ENCODE measurements at regions not wholly inside any gene's neighbourhood (a gene's known extent, or its start where the extent isn't known, plus 50 kb on each side); places are given as distances from the start of the nearest gene placed in this dataset.

DNA sequence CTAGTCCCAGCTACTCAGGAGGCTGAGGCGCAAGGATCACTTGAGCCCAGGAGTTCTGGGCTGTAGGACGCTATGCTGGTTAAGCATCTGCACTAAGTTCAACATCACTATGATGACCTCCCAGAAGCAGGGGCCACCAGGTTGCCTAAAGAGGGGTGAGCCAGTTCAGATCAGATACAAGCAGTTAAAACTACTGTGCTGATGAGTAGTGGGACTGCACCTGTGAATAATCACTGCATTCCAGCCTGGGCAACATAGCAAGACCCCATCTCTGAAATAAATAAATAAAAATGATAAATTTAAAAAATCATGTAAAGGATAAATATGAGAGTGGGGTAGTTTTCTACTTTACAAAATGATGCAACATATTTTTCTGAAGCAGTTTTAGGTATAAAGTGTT lies 106.5 kb downstream of the TMEM170B start:
- TF ChIP-seq, protein P1, sequence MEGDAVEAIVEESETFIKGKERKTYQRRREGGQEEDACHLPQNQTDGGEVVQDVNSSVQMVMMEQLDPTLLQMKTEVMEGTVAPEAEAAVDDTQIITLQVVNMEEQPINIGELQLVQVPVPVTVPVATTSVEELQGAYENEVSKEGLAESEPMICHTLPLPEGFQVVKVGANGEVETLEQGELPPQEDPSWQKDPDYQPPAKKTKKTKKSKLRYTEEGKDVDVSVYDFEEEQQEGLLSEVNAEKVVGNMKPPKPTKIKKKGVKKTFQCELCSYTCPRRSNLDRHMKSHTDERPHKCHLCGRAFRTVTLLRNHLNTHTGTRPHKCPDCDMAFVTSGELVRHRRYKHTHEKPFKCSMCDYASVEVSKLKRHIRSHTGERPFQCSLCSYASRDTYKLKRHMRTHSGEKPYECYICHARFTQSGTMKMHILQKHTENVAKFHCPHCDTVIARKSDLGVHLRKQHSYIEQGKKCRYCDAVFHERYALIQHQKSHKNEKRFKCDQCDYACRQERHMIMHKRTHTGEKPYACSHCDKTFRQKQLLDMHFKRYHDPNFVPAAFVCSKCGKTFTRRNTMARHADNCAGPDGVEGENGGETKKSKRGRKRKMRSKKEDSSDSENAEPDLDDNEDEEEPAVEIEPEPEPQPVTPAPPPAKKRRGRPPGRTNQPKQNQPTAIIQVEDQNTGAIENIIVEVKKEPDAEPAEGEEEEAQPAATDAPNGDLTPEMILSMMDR (IDR thresholded peaks at IDR 0.05; ENCODE audit: low read depth, low read length, missing control alignments): no peak
- H3K4me3 ChIP-seq (ENCODE audit: low read depth, low read length): no peak overlapping the region
- DNase-seq (ENCODE audit: low read depth): no peak

- TF ChIP-seq, protein P1 (IDR thresholded peaks at IDR 0.05; ENCODE audit: low read depth, low read length, missing control alignments): no peak
- no peak for DNase-seq (ENCODE audit: low read depth)
These were observed 107.1 kb downstream of the TMEM170B start for GRCh38 chr6:11644601-11645000.

GRCh38 chr6:11645016-11645415 lies 107.5 kb downstream of the TMEM170B start:
- DNase-seq (ENCODE audit: low read depth): no peak
- no peak overlapping the region for H3K4me3 ChIP-seq (ENCODE audit: low read depth, low read length)
- TF ChIP-seq, protein P1 (IDR thresholded peaks at IDR 0.05; ENCODE audit: low read depth, low read length, missing control alignments): no peak

More at GRCh38 chr6:11644601-11645000, 107.1 kb downstream of the TMEM170B start:
- H3K4me3 ChIP-seq (ENCODE audit: low read depth, low read length): no peak overlapping the region

GRCh38 chr6:11648436-11648775 lies 110.9 kb downstream of the TMEM170B start:
- TF ChIP-seq, protein P1 (IDR thresholded peaks at IDR 0.05; ENCODE audit: low read depth, low read length, missing control alignments): no peak
- DNase-seq (ENCODE audit: low read depth): no peak
- no peak overlapping the region for H3K4me3 ChIP-seq (ENCODE audit: low read depth, low read length)

- TF ChIP-seq, protein P1 (IDR thresholded peaks at IDR 0.05; ENCODE audit: low read depth, low read length, missing control alignments): no peak
- no peak overlapping the region for H3K4me3 ChIP-seq (ENCODE audit: low read depth, low read length)
- no peak for DNase-seq (ENCODE audit: low read depth)
These were observed 111.3 kb downstream of the TMEM170B start for GRCh38 chr6:11648889-11649288.

GRCh38 chr6:11650025-11650696 lies 112.6 kb downstream of the TMEM170B start:
- DNase-seq (ENCODE audit: low read depth): no peak
- no peak overlapping the region for H3K4me3 ChIP-seq (ENCODE audit: low read depth, low read length)
- TF ChIP-seq, protein P1 (IDR thresholded peaks at IDR 0.05; ENCODE audit: low read depth, low read length, missing control alignments): no peak

DNA sequence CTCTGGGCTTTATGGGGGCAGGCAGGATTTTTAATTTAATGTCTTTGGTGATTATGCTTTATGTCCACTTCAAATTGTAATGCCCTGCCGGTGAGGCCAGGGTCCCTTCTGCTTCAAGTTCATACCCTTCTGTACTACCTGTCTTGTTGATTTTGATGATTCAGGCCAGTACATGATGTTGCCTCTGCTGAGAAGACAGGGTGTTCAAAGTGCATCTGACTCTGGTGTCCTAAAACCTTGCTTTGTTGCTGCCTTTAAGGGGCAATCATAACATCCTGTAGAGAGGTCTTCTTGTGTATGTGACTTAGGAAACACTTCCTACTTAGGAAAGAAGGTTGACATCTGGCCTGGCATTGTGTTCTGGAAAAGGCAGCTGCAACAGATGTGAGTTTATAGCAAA lies 113.2 kb downstream of the TMEM170B start:
- TF ChIP-seq, protein P1 (IDR thresholded peaks at IDR 0.05; ENCODE audit: low read depth, low read length, missing control alignments): no peak

More for the DNA sequence above, 113.2 kb downstream of the TMEM170B start:
- DNase-seq (ENCODE audit: low read depth): no peak
- no peak overlapping the region for H3K4me3 ChIP-seq (ENCODE audit: low read depth, low read length)

Data from GM12864 (cell line).